ENCODE measurements at regions not wholly inside any gene's neighbourhood (a gene's known extent, or its start where the extent isn't known, plus 50 kb on each side); places are given as distances from the start of the nearest gene placed in this dataset.

- Histone ChIP-seq H3K27ac (ENCODE audit: low read depth in 1 of 2, low read length in 2 of 2) (no peak overlapping the region), H3K4me3 (ENCODE audit: low read length) (no peak overlapping the region), H3K36me3 (ENCODE audit: insufficient read depth, low read length) (no peaks in the 10 kb centered on the region), H3K9me3 (ENCODE audit: control insufficient read depth in 1 of 2, insufficient read depth in 1 of 2, low read length in 2 of 2) (no peaks in the 10 kb centered on the region), H3K27me3 (ENCODE audit: control insufficient read depth in 1 of 2, insufficient read depth in 2 of 2, low read length in 2 of 2) (peaks cover 0 to 5% of the 10 kb centered on the region in 2 experiments), H3K4me1 (ENCODE audit: insufficient read depth, low read length) (no peaks in the 10 kb centered on the region)
- DNase-seq (no peak), ATAC-seq (ENCODE audit: poor library complexity) (no peak)
- TF ChIP-seq CTCF (IDR thresholded peaks at IDR 0.05) = no peak
- no peak overlapping the region for H3K27ac Mint-ChIP-seq
- CTCF ChIA-PET = no interaction called here
- H3K9me3 Mint-ChIP-seq = no peaks in the 10 kb centered on the region
- POLR2A ChIA-PET = interaction anchor here (0.6 kb wide), 1 partner anchor 809 kb away, joined by 3 read pairs; no protein-coding TSS in a partner anchor
- intact Hi-C loops (cut with DNase I, micrococcal nuclease) = no loop called here
- no peak overlapping the region for H3K4me3 Mint-ChIP-seq
- peaks cover 18% of the 10 kb centered on the region for H3K27me3 Mint-ChIP-seq
- no peaks in the 10 kb centered on the region for H3K36me3 Mint-ChIP-seq (ENCODE audit: low read depth)
- no peaks in the 10 kb centered on the region for H3K4me1 Mint-ChIP-seq (ENCODE audit: low read depth)
These were observed 488.4 kb downstream of the DISC1 start for GRCh38 chr1:232114985-232115384.

- Histone ChIP-seq H3K27ac (ENCODE audit: low read depth in 1 of 2, low read length in 2 of 2) (no peak overlapping the region), H3K9me3 (ENCODE audit: control insufficient read depth in 1 of 2, insufficient read depth in 1 of 2, low read length in 2 of 2) (no peaks in the 10 kb centered on the region), H3K36me3 (ENCODE audit: insufficient read depth, low read length) (no peaks in the 10 kb centered on the region), H3K27me3 (ENCODE audit: control insufficient read depth in 1 of 2, insufficient read depth in 2 of 2, low read length in 2 of 2) (peaks cover 0 to 5% of the 10 kb centered on the region in 2 experiments), H3K4me3 (ENCODE audit: low read length) (no peak overlapping the region), H3K4me1 (ENCODE audit: insufficient read depth, low read length) (no peaks in the 10 kb centered on the region)
- ChIA-PET POLR2A (no interaction called here), CTCF (no interaction called here)
- ATAC-seq (ENCODE audit: poor library complexity) (no peak), DNase-seq (no peak)
- Mint-ChIP-seq H3K4me3 (no peak overlapping the region), H3K36me3 (ENCODE audit: low read depth) (no peaks in the 10 kb centered on the region), H3K9me3 (no peaks in the 10 kb centered on the region), H3K27me3 (peaks cover 18% of the 10 kb centered on the region), H3K4me1 (ENCODE audit: low read depth) (no peaks in the 10 kb centered on the region), H3K27ac (no peak overlapping the region)
- TF ChIP-seq CTCF (IDR thresholded peaks at IDR 0.05) = no peak
- intact Hi-C loops (cut with DNase I, micrococcal nuclease) = no loop called here
These were observed 485.5 kb downstream of the DISC1 start for GRCh38 chr1:232112076-232112475.

- Histone ChIP-seq H3K27ac (ENCODE audit: low read depth in 1 of 2, low read length in 2 of 2) (no peak overlapping the region), H3K36me3 (ENCODE audit: insufficient read depth, low read length) (no peaks in the 10 kb centered on the region), H3K4me3 (ENCODE audit: low read length) (no peak overlapping the region), H3K27me3 (ENCODE audit: control insufficient read depth in 1 of 2, insufficient read depth in 2 of 2, low read length in 2 of 2) (peaks cover 0 to 5% of the 10 kb centered on the region in 2 experiments), H3K4me1 (ENCODE audit: insufficient read depth, low read length) (no peaks in the 10 kb centered on the region), H3K9me3 (ENCODE audit: control insufficient read depth in 1 of 2, insufficient read depth in 1 of 2, low read length in 2 of 2) (no peaks in the 10 kb centered on the region)
- intact Hi-C loops (cut with DNase I, micrococcal nuclease) = no loop called here
- H3K27me3 Mint-ChIP-seq = peaks cover 18% of the 10 kb centered on the region
- H3K4me3 Mint-ChIP-seq = no peak overlapping the region
- ChIA-PET POLR2A (no interaction called here), CTCF (no interaction called here)
- H3K36me3 Mint-ChIP-seq (ENCODE audit: low read depth) = no peaks in the 10 kb centered on the region
- no peak for DNase-seq
- no peak overlapping the region for H3K27ac Mint-ChIP-seq
- no peaks in the 10 kb centered on the region for H3K4me1 Mint-ChIP-seq (ENCODE audit: low read depth)
- TF ChIP-seq CTCF (IDR thresholded peaks at IDR 0.05) = no peak
- no peaks in the 10 kb centered on the region for H3K9me3 Mint-ChIP-seq
- no peak for ATAC-seq (ENCODE audit: poor library complexity)
These were observed 485.0 kb downstream of the DISC1 start for GRCh38 chr1:232111611-232112010.
